Endothelial cell (in vitro differentiated cells): ENCODE measurements at regions not wholly inside any gene's neighbourhood (a gene's known extent, or its start where the extent isn't known, plus 50 kb on each side); places are given as distances from the start of the nearest gene placed in this dataset.

Experiments used
- DNase-seq: peaks from one replicate; pipeline ENCODE4 v3.0.0; 2021; ENCODE audit warnings: low spot score
- H3K27ac Mint-ChIP-seq: one replicate; pipeline ENCODE4 v1.8.0; 2021; ENCODE audit warnings: mixed read lengths, inconsistent platforms; ENCODE audit not compliant: unreplicated experiment
- H3K27me3 Mint-ChIP-seq: one replicate; pipeline ENCODE4 v1.8.0; 2021; ENCODE audit warnings: mild to moderate bottlenecking, moderate library complexity, mixed read lengths, inconsistent platforms; ENCODE audit not compliant: unreplicated experiment
- H3K36me3 Mint-ChIP-seq: one replicate; pipeline ENCODE4 v1.8.0; 2021; ENCODE audit warnings: mild to moderate bottlenecking, low read depth, mixed read lengths, inconsistent platforms; ENCODE audit not compliant: unreplicated experiment
- H3K4me1 Mint-ChIP-seq: one replicate; pipeline ENCODE4 v1.8.0; 2021; ENCODE audit warnings: mild to moderate bottlenecking, mixed read lengths, inconsistent platforms; ENCODE audit not compliant: unreplicated experiment
- H3K4me3 Mint-ChIP-seq: one replicate; pipeline ENCODE4 v1.8.0; 2021; ENCODE audit warnings: mild to moderate bottlenecking, mixed read lengths, inconsistent platforms; ENCODE audit not compliant: unreplicated experiment
- H3K9me3 Mint-ChIP-seq: one replicate; pipeline ENCODE4 v1.8.0; 2021; ENCODE audit warnings: mixed read lengths, inconsistent platforms; ENCODE audit not compliant: unreplicated experiment
- TF ChIP-seq, protein P1 (sequence below): fragments of 200-600 bp; sonication (generic); IDR thresholded peaks from one replicate; pipeline ENCODE4 v1.5.0; 2021; ENCODE audit warnings: antibody characterized with exemption; ENCODE audit not compliant: unreplicated experiment

DNA sequence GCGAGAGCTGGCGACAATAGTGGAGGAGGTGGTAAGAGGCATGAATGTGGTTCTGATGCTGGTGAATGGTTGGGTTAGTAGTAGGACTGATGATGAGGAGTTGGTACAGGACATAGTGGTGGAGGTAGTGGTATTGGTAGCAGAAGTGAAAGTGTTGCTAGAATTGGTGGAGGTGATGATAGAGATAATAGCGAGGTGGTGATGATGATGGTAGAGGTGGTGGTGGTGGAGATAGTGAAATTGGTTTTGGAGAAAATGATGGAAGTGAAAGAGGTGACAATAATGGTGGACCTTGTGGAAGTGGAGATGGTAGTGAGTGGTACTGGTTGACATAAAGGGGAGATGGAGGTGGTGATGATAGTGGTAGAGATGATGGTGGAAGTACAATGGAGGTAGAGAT, 360.2 kb upstream of the JAG1 start:
- Mint-ChIP-seq H3K4me1 (peaks cover 2% of the 10 kb centered on the region), H3K9me3 (no peaks in the 10 kb centered on the region), H3K4me3 (no peak overlapping the region), H3K27me3 (no peaks in the 10 kb centered on the region), H3K36me3 (no peaks in the 10 kb centered on the region), H3K27ac (no peak overlapping the region)
- TF ChIP-seq, protein P1, sequence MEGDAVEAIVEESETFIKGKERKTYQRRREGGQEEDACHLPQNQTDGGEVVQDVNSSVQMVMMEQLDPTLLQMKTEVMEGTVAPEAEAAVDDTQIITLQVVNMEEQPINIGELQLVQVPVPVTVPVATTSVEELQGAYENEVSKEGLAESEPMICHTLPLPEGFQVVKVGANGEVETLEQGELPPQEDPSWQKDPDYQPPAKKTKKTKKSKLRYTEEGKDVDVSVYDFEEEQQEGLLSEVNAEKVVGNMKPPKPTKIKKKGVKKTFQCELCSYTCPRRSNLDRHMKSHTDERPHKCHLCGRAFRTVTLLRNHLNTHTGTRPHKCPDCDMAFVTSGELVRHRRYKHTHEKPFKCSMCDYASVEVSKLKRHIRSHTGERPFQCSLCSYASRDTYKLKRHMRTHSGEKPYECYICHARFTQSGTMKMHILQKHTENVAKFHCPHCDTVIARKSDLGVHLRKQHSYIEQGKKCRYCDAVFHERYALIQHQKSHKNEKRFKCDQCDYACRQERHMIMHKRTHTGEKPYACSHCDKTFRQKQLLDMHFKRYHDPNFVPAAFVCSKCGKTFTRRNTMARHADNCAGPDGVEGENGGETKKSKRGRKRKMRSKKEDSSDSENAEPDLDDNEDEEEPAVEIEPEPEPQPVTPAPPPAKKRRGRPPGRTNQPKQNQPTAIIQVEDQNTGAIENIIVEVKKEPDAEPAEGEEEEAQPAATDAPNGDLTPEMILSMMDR, result no peak
- no peak for DNase-seq

DNA sequence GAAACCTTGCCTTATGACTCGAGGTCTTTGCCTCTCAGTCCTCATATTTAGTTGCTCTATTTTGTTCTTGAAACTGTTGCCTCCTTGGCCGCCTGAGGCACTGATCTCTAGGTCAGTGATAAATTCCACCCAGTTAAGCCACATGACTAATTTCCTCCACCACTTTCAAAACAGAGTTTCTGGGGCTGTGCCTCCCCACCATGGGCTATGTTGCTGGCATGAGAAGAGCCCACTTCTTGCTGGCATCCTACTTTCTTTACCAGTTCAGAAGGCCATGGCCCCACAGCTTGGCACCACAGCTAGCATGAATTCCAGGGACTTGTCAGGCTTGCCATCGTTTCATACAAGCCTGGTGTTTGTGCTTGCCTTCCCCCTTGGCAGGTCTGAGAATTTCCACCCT, 361.4 kb upstream of the JAG1 start:
- Mint-ChIP-seq H3K36me3 (no peaks in the 10 kb centered on the region), H3K27me3 (peaks cover 2% of the 10 kb centered on the region), H3K4me3 (no peak overlapping the region), H3K9me3 (no peaks in the 10 kb centered on the region), H3K27ac (no peak overlapping the region), H3K4me1 (peaks cover 11% of the 10 kb centered on the region)
- DNase-seq, result no peak
- TF ChIP-seq, protein P1, result no peak

DNA sequence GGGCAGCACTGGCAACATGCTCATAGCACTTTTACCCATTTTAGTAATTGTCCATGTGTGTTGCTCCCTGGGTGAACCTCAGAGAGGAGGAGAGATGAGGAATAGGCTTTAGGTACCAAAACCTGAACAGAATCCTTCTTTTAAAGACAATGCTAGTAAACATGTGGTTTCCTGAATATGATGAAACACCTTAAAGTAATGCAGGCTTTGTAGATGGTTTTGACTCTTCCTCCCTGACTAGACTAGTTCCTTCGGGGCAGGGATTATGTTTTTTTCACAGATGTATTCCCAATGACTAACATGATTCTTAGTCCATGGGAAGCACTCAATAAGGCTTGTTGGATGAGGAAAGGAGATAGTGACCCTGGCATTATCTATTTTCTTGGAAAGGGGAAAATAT, 367.6 kb upstream of the JAG1 start:
- Mint-ChIP-seq H3K27ac (no peak overlapping the region), H3K4me3 (no peak overlapping the region), H3K9me3 (no peaks in the 10 kb centered on the region), H3K36me3 (no peaks in the 10 kb centered on the region), H3K4me1 (peaks cover 24% of the 10 kb centered on the region), H3K27me3 (peaks cover 2% of the 10 kb centered on the region)
- TF ChIP-seq, protein P1, result no peak
- DNase-seq, result no peak

DNA sequence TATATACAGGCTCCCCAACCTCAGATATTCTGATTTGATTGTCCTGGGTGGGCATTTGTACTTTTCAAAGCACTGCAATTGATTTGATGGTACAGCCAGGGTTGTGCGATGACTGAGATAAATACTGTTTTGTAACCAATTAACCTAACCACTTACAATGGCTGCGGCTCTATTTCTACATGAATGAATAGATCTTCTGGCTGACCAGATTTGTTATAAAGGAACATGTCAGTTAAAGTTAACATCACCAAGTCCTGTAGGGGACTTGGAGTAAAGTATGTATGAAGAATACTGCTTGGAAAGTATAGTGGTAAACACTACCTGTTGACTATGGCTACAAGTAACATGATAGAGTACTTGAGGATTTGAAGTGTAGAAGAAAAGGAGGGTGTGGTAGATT, 369.2 kb upstream of the JAG1 start:
- TF ChIP-seq, protein P1, result no peak
- no peak overlapping the region for H3K27ac Mint-ChIP-seq
- no peaks in the 10 kb centered on the region for H3K9me3 Mint-ChIP-seq
- no peak overlapping the region for H3K4me3 Mint-ChIP-seq
- H3K36me3 Mint-ChIP-seq, result no peaks in the 10 kb centered on the region
- H3K4me1 Mint-ChIP-seq, result peaks cover 22% of the 10 kb centered on the region
- DNase-seq, result no peak
- peaks cover 2% of the 10 kb centered on the region for H3K27me3 Mint-ChIP-seq

DNA sequence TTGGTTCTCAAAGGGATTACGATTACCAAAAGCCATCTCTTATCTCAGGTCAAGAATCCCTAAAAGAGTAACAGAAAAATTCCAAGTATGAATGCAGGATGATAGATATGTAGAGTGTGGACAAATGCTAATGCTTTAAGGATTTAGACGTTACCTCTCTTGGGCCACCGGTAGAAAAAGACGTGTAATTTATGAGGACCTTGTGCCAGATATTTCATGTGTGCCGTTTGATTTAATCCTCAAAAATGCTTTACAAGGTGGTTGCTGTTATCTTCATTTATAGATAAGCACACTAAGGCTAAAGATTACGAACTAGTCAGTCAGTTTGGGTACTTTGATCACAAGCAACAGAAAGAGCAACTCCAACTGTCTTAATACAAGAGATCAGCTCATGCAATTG, 370.8 kb upstream of the JAG1 start:
- Mint-ChIP-seq H3K4me1 (peaks cover 19% of the 10 kb centered on the region), H3K36me3 (no peaks in the 10 kb centered on the region), H3K9me3 (no peaks in the 10 kb centered on the region), H3K27me3 (peaks cover 2% of the 10 kb centered on the region), H3K27ac (no peak overlapping the region), H3K4me3 (no peak overlapping the region)
- no peak for DNase-seq
- TF ChIP-seq, protein P1, result no peak
